HG02981 (cell line): ENCODE measurements at regions not wholly inside any gene's neighbourhood (a gene's known extent, or its start where the extent isn't known, plus 50 kb on each side); places are given as distances from the start of the nearest gene placed in this dataset.

Experiments used
- ATAC-seq: cut with Tn5 transposase; IDR thresholded peaks from one replicate; pipeline ENCODE4 v1.9.1; 2021; ENCODE audit warnings: mild to moderate bottlenecking, moderate library complexity; ENCODE audit not compliant: unreplicated experiment

DNA sequence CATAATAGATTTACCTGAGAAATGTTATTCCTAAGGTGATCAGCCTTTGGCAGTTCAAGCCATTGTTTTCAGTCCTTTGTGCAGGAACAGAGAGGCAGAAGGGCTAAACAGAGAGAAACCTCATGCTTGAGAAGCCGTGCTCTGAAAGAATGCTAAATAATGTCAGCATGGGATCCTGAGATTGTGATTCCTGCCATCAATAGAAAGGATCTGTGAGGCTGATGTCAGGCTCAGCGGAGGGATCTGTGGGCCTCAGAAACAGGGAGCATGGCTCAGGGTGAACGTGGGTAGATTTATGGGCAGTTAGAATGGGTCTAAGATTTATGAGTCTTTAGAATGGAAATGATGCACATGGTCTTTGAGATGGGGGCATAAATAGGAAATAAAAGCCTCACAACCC lies 439.2 kb upstream of the IGFBP3 start:
- ATAC-seq = no peak

GRCh38 chr7:46357851-46358250 lies 436.8 kb upstream of the IGFBP3 start:
- ATAC-seq = no peak

- ATAC-seq = no peak
Observed at GRCh38 chr7:46357290-46357689, 436.2 kb upstream of the IGFBP3 start.

GRCh38 chr7:46356371-46356770 lies 435.3 kb upstream of the IGFBP3 start:
- no peak for ATAC-seq

- ATAC-seq = no peak
Observed at GRCh38 chr7:46355331-46355730, 434.3 kb upstream of the IGFBP3 start.

DNA sequence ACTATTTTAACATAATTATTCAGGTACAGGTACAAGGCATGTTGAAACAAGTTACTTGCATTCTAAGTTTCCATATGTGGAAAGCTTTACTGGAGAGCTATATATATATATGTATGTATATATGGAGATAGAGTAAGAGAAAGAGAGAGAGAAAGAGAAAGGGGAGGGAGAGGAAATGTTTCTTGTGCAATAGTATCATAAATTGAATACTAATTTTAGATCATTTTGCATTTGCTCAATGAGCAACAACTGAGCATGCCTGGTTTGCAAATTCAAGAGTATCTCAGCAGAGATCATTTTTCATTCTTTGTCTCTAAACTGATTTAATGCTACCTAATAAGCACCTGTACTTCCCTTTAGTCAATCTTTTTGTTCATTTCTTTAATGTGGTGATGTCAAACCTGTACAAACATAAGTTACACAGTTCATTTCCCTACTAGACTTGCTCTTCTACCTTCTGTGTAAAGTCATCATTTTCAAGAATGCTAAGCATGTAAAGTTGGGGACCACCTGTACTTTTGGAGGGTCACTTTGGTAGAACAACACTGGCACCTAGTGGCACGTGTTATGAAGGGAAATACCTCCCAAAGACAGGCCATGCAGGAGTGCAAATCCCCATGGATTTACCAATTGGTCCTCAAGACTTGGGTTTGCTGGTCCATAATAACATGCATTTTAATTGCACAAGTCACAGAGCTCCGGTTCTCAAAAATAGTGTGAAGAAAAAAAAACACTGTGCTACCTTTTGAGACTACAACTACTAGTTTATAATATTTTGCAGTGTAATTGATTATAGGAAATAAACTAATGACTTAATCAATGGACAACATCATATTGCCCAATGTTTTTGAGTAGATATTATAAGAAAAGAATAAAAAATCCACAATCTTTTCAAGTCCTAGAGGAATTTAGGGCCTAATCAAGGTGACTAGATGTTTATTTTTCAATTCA lies 431.2 kb upstream of the IGFBP3 start:
- ATAC-seq = no peak

DNA sequence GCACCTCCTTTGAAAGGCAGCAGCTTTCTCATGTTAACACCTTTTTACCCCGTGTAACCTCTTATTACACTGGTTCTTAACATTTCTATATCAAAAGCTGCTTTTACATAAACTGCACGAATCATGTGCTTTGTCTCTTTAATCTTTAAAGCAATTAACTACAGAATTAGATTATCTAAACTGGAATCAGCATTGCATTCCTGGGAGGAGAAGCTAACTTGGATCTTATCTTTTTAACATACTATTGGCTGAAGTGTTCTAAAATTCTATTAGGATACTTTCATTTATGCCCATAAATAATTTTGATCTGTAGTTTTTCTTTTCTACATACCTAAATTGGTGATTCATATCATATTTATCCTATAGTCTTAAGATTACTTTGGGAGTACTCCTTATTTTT lies 428.4 kb upstream of the IGFBP3 start:
- ATAC-seq = no peak

DNA sequence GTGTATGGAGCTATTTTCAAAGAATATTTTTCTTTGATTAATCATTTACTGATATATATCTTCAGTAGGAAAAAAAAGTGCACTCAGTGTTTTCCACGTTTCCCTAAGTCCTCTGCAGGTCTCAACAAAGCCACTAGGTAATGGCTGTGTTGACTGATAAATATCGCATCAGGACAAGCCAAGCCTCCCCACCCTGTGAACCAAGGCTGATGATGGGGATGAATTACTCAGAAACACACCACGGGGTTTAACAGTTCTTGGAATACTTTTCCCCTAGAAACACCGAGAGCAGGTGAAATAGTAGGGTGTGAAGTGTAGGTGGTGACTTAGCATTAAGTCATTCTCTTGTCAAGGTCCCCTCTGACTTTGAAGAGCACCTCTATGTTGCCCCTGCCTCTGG lies 423.5 kb upstream of the IGFBP3 start:
- no peak for ATAC-seq

GRCh38 chr7:46343802-46344201 lies 422.7 kb upstream of the IGFBP3 start:
- no peak for ATAC-seq

DNA sequence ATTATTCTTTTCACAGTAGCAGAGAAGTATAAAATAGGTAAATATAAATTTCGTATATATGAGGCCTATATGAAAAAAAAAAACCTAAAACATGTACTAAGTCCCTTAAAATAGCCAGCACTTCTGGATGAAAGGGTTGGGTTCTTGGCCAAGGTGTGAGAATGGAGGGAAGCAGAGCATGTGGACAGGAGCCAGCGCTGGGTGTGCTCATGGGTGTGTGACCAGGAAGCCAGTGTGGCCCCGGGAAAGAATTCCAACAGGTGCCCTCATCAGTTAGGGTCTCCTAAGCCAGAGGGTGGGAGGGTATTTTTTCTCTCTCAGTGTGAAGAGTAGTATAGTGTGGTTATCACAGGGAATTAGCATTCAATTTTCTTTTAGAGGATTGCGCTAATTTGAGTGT lies 401.9 kb upstream of the IGFBP3 start:
- no peak for ATAC-seq

- no peak for ATAC-seq
Observed at GRCh38 chr7:46321556-46322205, 400.6 kb upstream of the IGFBP3 start.

- no peak for ATAC-seq
Observed at GRCh38 chr7:46320956-46321355, 399.9 kb upstream of the IGFBP3 start.

- no peak for ATAC-seq
Observed at GRCh38 chr7:46319841-46320240, 398.8 kb upstream of the IGFBP3 start.

DNA sequence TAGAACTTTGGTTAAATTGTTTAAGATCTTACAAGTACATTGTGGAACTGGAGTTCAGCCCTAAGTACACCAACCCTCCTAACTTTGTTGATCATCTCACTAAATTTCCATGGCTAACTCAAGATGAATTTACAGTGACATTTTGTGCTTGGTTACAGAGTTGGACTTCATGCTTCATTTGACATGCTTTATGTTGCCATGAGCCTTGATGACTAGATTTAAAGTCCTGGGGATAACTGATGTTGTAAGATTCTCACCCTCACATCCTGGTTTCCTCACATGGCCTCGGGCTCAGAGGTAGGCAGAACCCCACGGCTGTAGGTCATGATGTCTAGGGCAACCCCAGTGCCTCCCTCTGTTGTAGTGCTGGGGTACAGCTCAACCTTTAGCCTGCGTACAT lies 397.2 kb upstream of the IGFBP3 start:
- no peak for ATAC-seq

DNA sequence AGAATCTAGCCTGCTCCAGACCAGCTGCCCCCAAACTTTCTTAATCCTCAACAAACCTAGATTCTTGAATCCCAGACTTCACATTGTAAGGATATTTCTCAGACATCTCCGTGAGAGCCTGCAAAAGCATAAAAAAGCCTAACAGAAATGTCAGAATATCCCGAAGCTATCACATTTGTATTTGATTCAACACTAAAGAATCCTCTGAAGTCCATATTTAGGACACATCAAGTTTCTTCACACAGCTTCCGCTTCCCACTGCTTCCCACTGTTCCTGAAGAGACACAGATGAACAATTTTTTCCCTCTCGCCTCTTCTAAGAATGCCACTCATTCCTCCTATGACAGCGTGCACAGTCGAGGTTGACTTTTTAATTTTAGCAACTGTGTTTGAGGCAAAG lies 396.2 kb upstream of the IGFBP3 start:
- ATAC-seq = no peak

GRCh38 chr7:46315891-46316290 lies 394.8 kb upstream of the IGFBP3 start:
- no peak for ATAC-seq

DNA sequence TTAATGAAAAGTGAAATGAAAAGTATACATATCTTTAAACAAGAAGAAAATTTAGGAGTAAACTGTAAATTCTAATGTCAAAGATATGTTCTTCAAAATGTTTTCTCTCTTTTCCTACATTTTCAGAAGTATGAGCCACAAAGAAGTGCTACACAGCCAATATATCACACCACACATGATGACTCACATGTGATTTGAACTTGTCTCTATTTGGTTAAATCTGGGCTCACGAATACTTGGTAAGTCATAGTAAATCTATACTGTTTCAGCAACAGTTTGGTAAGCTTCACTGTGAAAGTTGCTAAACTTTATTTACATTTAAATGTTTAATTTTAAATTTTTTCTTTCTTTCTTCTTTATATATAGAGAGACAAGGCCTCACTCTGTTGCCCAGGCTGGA lies 380.6 kb upstream of the IGFBP3 start:
- no peak for ATAC-seq

GRCh38 chr7:46297515-46297914 lies 376.4 kb upstream of the IGFBP3 start:
- ATAC-seq = no peak

DNA sequence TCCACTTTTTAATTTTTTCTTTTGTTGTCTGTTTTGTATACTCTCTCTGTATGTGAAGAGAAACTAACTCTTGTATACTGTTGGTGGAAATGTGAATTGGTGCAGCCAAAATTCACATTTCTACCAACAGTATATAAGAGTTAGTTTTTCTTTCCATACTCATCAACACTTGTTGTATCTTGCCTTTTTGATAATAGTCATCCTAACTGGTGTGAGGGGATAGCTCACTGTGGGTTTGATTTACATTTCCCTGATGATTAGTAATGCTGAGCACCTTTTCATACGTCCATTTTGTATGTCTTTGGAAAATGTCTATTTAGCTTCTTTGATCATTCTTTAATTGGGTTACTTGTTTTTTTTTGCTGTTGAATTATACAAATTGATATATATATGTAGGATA lies 375.5 kb upstream of the IGFBP3 start:
- ATAC-seq = no peak

DNA sequence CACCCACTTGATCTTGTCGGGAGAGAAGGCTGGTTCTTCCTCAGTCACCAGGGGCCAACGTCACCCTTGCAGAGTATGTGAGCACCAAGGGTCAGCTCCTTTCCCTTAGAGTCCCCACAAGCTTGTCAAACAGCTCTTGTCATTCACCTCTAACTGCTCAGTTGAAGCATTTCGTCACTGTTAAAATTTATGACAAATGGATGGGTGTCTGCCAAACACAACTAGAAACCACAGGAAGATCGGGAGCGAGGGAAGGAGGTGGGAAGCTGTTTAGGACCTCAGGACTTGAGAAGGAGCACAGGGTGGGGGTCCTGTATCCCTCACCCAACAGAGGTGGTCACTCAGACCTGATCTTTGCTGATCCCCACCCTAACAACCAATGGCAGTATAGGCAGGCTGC lies 373.3 kb upstream of the IGFBP3 start:
- ATAC-seq = no peak

- no peak for ATAC-seq
Observed at GRCh38 chr7:46292741-46293140, 371.7 kb upstream of the IGFBP3 start.

- peak; percentile 34 for ATAC-seq
Observed at GRCh38 chr7:46291601-46292150, 370.6 kb upstream of the IGFBP3 start.
